ENCODE measurements at regions not wholly inside any gene's neighbourhood (a gene's known extent, or its start where the extent isn't known, plus 50 kb on each side); places are given as distances from the start of the nearest gene placed in this dataset.

DNA sequence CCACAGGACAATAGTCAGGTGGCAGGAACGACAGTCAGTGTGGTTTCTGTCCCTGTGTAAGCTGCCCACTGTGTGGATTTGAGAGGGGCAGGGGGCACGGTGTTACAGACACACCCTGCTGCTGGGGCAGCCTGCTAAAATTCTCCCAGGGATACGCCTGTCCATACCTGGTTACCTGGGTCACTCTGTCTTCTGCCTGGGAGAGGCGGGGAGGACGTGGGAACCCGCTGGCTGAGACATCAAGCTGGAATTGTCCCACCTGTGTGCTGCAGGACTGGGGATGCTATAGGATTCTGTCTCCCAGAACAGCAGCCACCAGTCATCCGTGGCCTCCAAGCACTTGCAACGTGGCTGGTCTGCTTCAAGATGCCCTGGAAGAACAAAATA lies 63.8 kb upstream of the LINC01488 start:
- intact Hi-C loops (cut with DNase I) = no loop called here
- DNase-seq = peak in 1 of 5 donors; percentile 12
- H3K4me1 ChIP-seq (ENCODE audit: control insufficient read depth in 2 of 3, insufficient read depth in 2 of 3, low read depth in 1 of 3, low read length in 3 of 3) = peaks cover 0 to 14% (median 3%) of the 10 kb centered on the region in 3 donors

DNA sequence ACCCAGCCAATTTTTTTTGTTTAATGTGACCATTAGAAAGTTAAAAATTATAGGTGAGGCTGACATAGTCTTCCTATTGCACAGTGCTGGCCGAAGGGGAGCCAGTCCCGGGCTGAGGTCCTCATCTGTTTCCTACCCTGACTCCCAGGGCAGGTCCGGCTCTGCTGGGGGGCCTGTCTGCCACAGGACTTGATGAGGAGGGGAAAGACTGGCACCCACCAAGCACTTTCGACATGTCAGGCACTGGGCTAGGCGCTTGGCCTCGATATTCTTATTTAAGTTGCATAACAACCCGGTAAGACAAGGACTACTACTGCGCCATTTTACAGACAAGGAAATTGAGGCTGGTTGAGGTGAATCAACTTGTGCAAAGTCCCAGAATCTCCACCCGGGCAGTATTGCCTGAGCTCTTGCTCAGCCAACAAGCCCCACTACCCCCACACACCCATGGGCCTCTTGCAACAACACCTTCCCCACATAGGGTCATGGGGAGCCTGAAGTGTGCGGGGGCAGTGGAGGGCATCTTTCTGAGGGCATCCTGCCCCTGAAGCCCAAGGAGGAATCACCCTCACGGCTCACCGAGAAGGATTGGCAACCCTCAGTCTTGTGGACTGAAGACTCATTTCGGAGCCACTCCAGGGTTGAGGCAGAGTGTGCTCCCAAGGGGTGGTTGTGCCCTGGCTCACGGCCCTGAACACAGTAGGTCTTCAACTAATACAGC lies 62.7 kb upstream of the LINC01488 start:
- FAIRE-seq (no peak), DNase-seq (peak in 1 of 5 donors; percentile 65)
- H3K9me3 ChIP-seq (ENCODE audit: control insufficient read depth in 2 of 3, insufficient read depth in 1 of 3, low read length in 3 of 3) = no peaks in the 10 kb centered on the region
- H3K36me3 ChIP-seq (ENCODE audit: control insufficient read depth in 2 of 3, insufficient read depth in 3 of 3, low read length in 3 of 3) = no peaks in the 10 kb centered on the region
- H3K27ac ChIP-seq (ENCODE audit: low read depth in 2 of 2, low read length in 2 of 2) = no peak overlapping the region
- intact Hi-C loops (cut with DNase I) = no loop called here
- TF ChIP-seq, protein P1, sequence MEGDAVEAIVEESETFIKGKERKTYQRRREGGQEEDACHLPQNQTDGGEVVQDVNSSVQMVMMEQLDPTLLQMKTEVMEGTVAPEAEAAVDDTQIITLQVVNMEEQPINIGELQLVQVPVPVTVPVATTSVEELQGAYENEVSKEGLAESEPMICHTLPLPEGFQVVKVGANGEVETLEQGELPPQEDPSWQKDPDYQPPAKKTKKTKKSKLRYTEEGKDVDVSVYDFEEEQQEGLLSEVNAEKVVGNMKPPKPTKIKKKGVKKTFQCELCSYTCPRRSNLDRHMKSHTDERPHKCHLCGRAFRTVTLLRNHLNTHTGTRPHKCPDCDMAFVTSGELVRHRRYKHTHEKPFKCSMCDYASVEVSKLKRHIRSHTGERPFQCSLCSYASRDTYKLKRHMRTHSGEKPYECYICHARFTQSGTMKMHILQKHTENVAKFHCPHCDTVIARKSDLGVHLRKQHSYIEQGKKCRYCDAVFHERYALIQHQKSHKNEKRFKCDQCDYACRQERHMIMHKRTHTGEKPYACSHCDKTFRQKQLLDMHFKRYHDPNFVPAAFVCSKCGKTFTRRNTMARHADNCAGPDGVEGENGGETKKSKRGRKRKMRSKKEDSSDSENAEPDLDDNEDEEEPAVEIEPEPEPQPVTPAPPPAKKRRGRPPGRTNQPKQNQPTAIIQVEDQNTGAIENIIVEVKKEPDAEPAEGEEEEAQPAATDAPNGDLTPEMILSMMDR (IDR thresholded peaks at IDR 0.05; ENCODE audit: borderline replicate concordance, extremely low read depth, insufficient read depth) = no peak
- H3K27me3 ChIP-seq (ENCODE audit: control insufficient read depth, insufficient read depth, low read length) = no peaks in the 10 kb centered on the region
- H3K4me1 ChIP-seq (ENCODE audit: control insufficient read depth in 2 of 3, insufficient read depth in 2 of 3, low read depth in 1 of 3, low read length in 3 of 3) = peaks cover 0 to 14% (median 3%) of the 10 kb centered on the region in 3 donors
- no peak overlapping the region for H3K4me3 ChIP-seq (ENCODE audit: low read length in 3 of 3)
- no peak overlapping the region for H3K9ac ChIP-seq (ENCODE audit: low read length in 3 of 3)

More for the DNA sequence above, 63.8 kb upstream of the LINC01488 start:
- Histone ChIP-seq H3K9ac (ENCODE audit: low read length in 3 of 3) (no peak overlapping the region), H3K27ac (ENCODE audit: low read depth in 2 of 2, low read length in 2 of 2) (peak overlapping the region in 1 of 2 donors; percentile 36), H3K27me3 (ENCODE audit: control insufficient read depth, insufficient read depth, low read length) (no peaks in the 10 kb centered on the region), H3K36me3 (ENCODE audit: control insufficient read depth in 2 of 3, insufficient read depth in 3 of 3, low read length in 3 of 3) (no peaks in the 10 kb centered on the region), H3K9me3 (ENCODE audit: control insufficient read depth in 2 of 3, insufficient read depth in 1 of 3, low read length in 3 of 3) (no peaks in the 10 kb centered on the region), H3K4me3 (ENCODE audit: low read length in 3 of 3) (no peak overlapping the region)
- TF ChIP-seq, protein P1 (IDR thresholded peaks at IDR 0.05; ENCODE audit: borderline replicate concordance, extremely low read depth, insufficient read depth) = no peak
- no peak for FAIRE-seq

DNA sequence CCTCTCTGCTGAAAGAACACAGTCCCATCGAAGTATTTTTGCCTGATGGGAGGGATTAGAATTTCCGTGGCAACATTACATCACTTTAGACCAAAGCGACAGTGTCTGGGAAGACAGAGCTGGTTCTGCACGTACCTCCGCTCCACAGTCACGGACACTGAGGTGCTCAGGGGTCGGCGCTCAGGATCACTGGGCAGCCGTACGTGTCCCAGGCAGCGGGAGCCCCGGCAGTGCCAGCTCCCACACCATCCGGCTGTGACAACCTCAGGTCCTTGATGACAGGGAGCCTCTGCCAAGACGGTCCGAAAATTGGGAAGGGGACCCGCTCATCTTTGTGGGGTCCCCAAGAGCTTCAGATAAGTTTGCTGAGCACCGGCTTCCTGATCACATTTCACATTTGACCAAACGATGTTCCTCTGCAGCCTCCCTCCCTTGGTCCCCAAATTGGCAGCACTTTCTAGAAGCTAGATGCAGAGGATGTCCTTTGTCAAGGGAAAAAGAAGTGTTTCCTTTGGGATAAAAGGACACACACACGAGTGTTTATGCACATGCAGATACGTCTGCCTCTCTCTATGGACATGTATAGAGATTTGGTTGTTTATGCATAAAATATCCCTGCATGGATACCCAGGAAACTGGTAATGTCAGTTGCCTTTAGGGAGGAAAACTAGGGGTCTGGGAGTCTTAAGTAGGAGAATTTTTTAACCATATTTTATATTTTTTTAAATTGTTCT lies 61.6 kb upstream of the LINC01488 start:
- DNase-seq (peak in 3 of 5 donors; percentile 37 to 66 (median 64)), FAIRE-seq (no peak)
- H3K27me3 ChIP-seq (ENCODE audit: control insufficient read depth, insufficient read depth, low read length) = no peaks in the 10 kb centered on the region
- TF ChIP-seq, protein P1 (IDR thresholded peaks at IDR 0.05; ENCODE audit: borderline replicate concordance, extremely low read depth, insufficient read depth) = no peak
- intact Hi-C loops (cut with DNase I) = no loop called here
- H3K4me1 ChIP-seq (ENCODE audit: control insufficient read depth in 2 of 3, insufficient read depth in 2 of 3, low read depth in 1 of 3, low read length in 3 of 3) = peaks cover 0 to 14% (median 3%) of the 10 kb centered on the region in 3 donors
- no peak overlapping the region for H3K27ac ChIP-seq (ENCODE audit: low read depth in 2 of 2, low read length in 2 of 2)
- no peaks in the 10 kb centered on the region for H3K36me3 ChIP-seq (ENCODE audit: control insufficient read depth in 2 of 3, insufficient read depth in 3 of 3, low read length in 3 of 3)
- no peak overlapping the region for H3K9ac ChIP-seq (ENCODE audit: low read length in 3 of 3)
- no peak overlapping the region for H3K4me3 ChIP-seq (ENCODE audit: low read length in 3 of 3)
- peaks cover 3 to 5% (median 3%) of the 10 kb centered on the region in 3 donors for H3K9me3 ChIP-seq (ENCODE audit: control insufficient read depth in 2 of 3, insufficient read depth in 1 of 3, low read length in 3 of 3)
